ENCODE measurements at regions not wholly inside any gene's neighbourhood (a gene's known extent, or its start where the extent isn't known, plus 50 kb on each side); places are given as distances from the start of the nearest gene placed in this dataset.

DNA sequence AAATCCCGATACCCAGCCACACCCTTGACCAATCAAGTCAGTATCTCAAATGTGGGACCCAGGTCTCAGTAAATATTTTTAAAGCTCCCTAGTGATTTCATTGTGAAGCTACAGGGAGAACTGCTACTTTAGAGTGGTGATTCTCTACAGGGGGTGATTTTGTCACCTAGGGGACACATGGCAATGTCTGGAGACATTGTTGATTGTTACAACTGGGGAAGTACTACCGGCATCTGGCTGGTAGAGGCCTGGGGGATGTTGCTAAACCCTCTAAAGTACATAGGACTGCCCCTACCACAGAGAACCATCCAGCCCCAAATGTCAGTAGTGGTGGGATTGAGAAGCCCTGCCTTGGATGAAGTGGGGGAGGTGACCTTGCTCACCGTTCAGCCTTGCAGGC, 152.9 kb downstream of the RPS24 start:
- intact Hi-C loops (cut with micrococcal nuclease; ENCODE audit: unreplicated experiment): no loop called here
- Mint-ChIP-seq H3K36me3 (ENCODE audit: insufficient read depth, unreplicated experiment) (no peaks in the 10 kb centered on the region), H3K4me1 (ENCODE audit: low read depth, unreplicated experiment) (no peaks in the 10 kb centered on the region), H3K9me3 (ENCODE audit: low read depth, unreplicated experiment) (no peaks in the 10 kb centered on the region), H3K4me3 (ENCODE audit: low read depth, unreplicated experiment) (no peak overlapping the region), H3K27ac (ENCODE audit: unreplicated experiment) (no peak overlapping the region), H3K27me3 (ENCODE audit: unreplicated experiment) (peaks cover 66% of the 10 kb centered on the region)
- TF ChIP-seq, protein P1, sequence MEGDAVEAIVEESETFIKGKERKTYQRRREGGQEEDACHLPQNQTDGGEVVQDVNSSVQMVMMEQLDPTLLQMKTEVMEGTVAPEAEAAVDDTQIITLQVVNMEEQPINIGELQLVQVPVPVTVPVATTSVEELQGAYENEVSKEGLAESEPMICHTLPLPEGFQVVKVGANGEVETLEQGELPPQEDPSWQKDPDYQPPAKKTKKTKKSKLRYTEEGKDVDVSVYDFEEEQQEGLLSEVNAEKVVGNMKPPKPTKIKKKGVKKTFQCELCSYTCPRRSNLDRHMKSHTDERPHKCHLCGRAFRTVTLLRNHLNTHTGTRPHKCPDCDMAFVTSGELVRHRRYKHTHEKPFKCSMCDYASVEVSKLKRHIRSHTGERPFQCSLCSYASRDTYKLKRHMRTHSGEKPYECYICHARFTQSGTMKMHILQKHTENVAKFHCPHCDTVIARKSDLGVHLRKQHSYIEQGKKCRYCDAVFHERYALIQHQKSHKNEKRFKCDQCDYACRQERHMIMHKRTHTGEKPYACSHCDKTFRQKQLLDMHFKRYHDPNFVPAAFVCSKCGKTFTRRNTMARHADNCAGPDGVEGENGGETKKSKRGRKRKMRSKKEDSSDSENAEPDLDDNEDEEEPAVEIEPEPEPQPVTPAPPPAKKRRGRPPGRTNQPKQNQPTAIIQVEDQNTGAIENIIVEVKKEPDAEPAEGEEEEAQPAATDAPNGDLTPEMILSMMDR (IDR thresholded peaks at IDR 0.05; ENCODE audit: unreplicated experiment): no peak
- no peak for DNase-seq
- no TSS peak for BruUV-seq (replicated peaks)
- CTCF ChIA-PET: no interaction called here

DNA sequence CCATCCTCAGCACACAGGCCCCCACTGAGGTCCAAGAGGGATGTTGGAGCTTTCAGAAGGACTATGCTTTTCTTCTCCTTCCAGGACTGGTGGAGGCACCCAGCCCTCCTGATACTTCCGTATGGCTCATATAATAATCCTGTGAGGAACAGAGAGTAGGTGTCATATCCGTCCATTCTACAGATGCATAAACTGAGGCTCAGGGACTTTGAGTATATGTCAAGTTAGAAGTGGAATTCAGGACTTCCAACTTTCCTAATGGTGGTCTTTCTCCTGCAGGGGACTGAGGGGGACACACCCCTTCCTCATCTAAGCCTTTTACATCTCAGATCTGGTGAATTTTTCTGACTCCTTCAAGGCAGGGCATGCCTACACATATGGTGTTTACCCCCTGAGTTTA, 153.7 kb downstream of the RPS24 start:
- TF ChIP-seq, protein P1 (IDR thresholded peaks at IDR 0.05; ENCODE audit: unreplicated experiment): no peak
- H3K4me1 Mint-ChIP-seq (ENCODE audit: low read depth, unreplicated experiment): no peaks in the 10 kb centered on the region
- H3K4me3 Mint-ChIP-seq (ENCODE audit: low read depth, unreplicated experiment): no peak overlapping the region
- CTCF ChIA-PET: no interaction called here
- intact Hi-C loops (cut with micrococcal nuclease; ENCODE audit: unreplicated experiment): no loop called here
- no TSS peak for BruUV-seq (replicated peaks)
- H3K36me3 Mint-ChIP-seq (ENCODE audit: insufficient read depth, unreplicated experiment): no peaks in the 10 kb centered on the region
- no peak for DNase-seq
- H3K9me3 Mint-ChIP-seq (ENCODE audit: low read depth, unreplicated experiment): no peaks in the 10 kb centered on the region
- peaks cover 66% of the 10 kb centered on the region for H3K27me3 Mint-ChIP-seq (ENCODE audit: unreplicated experiment)
- H3K27ac Mint-ChIP-seq (ENCODE audit: unreplicated experiment): no peak overlapping the region

DNA sequence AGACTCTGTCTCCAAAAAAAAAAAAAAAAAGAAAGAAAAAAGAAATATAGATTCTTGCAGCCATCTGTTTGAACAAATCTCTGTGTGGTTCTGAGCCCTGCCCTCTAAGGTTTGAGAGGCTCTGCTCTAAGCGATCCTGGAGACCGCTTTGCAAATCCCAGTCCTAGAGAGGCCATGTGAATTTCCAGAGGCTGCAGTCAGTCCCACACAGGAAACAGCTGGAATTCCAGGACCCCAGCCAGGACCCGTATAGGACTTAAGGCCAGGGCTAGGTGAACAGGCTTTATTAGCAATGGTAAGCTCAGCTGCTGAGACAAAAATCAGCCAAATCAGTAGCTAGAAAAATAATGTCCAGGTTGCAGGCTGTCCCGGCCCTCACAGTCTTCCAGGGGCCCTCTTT, 154.8 kb downstream of the RPS24 start:
- Mint-ChIP-seq H3K36me3 (ENCODE audit: insufficient read depth, unreplicated experiment) (no peaks in the 10 kb centered on the region), H3K9me3 (ENCODE audit: low read depth, unreplicated experiment) (no peaks in the 10 kb centered on the region), H3K27me3 (ENCODE audit: unreplicated experiment) (peaks cover 66% of the 10 kb centered on the region), H3K27ac (ENCODE audit: unreplicated experiment) (no peak overlapping the region), H3K4me1 (ENCODE audit: low read depth, unreplicated experiment) (no peaks in the 10 kb centered on the region), H3K4me3 (ENCODE audit: low read depth, unreplicated experiment) (no peak overlapping the region)
- CTCF ChIA-PET: no interaction called here
- TF ChIP-seq, protein P1 (IDR thresholded peaks at IDR 0.05; ENCODE audit: unreplicated experiment): no peak
- DNase-seq: no peak
- BruUV-seq (replicated peaks): no TSS peak
- intact Hi-C loops (cut with micrococcal nuclease; ENCODE audit: unreplicated experiment): no loop called here

DNA sequence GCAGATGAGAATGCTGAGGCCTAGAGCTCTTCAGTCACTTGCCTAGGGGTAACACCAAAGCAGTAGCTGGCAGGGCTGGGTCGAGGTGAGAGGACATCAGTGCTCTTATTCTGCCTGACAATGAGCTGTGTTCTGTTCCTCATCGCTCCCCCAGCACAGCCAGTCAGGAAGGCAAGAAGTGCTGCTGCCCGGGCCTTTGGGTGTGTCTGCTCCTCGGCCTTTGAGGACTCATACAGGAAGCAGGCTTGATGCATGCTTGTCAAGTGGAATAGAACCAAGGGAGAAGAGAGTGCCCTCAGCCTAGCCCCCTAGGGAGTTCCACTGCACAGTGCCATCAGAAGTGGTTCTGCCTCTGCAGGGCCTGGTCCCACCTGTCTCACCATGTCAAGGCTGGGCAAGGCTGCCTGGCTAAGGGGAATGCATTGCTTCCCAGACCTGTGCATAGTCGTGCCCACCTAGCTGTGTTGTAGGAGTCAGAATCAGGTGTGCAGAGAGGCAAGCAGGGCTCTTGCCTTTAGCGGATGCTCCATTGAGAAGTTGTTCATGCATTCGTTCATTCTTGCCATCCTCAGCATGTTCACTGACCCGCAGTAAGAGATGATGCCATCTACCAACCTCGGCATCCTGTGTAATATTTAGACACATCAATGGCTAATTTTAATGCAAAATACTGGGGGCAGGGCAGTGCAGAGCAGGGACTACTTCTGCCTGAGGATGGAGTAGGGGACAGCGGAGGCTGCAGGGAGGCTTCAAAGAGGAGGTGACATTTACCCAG, 156.6 kb downstream of the RPS24 start:
- no peaks in the 10 kb centered on the region for H3K36me3 Mint-ChIP-seq (ENCODE audit: insufficient read depth, unreplicated experiment)
- peaks cover 66% of the 10 kb centered on the region for H3K27me3 Mint-ChIP-seq (ENCODE audit: unreplicated experiment)

More for the DNA sequence above, 156.6 kb downstream of the RPS24 start:
- H3K27ac Mint-ChIP-seq (ENCODE audit: unreplicated experiment): no peak overlapping the region
- no peaks in the 10 kb centered on the region for H3K9me3 Mint-ChIP-seq (ENCODE audit: low read depth, unreplicated experiment)
- CTCF ChIA-PET: interaction anchor here (0.6 kb wide), 1 partner anchor 22 kb away, joined by 3 read pairs; no protein-coding TSS in a partner anchor
- no peaks in the 10 kb centered on the region for H3K4me1 Mint-ChIP-seq (ENCODE audit: low read depth, unreplicated experiment)
- no peak overlapping the region for H3K4me3 Mint-ChIP-seq (ENCODE audit: low read depth, unreplicated experiment)
- intact Hi-C loops (cut with micrococcal nuclease; ENCODE audit: unreplicated experiment): no loop called here
- DNase-seq: no peak
- no TSS peak for BruUV-seq (replicated peaks)
- TF ChIP-seq, protein P1 (IDR thresholded peaks at IDR 0.05; ENCODE audit: unreplicated experiment): no peak
